Kidney epithelial cell (primary cell): ENCODE measurements at regions not wholly inside any gene's neighbourhood (a gene's known extent, or its start where the extent isn't known, plus 50 kb on each side); places are given as distances from the start of the nearest gene placed in this dataset.
"Not testable (repeated sequence)": the region's sequence is repeated elsewhere in the genome, so short reads cannot be mapped to it uniquely, and the experiment has no call there.

Experiments used
- DNase-seq: peaks from one replicate; pipeline ENCODE4 v3.0.0-alpha.2; 2010; ENCODE audit warnings: low read depth
- H3K27me3 ChIP-seq: 2 replicates; pipeline ENCODE4 v1.6.0; 2011; ENCODE audit warnings: low read length; ENCODE audit not compliant: control insufficient read depth, insufficient read depth
- H3K36me3 ChIP-seq: 2 replicates; pipeline ENCODE4 v1.5.1; 2011; ENCODE audit warnings: low read length; ENCODE audit not compliant: control insufficient read depth, insufficient read depth
- H3K4me3 ChIP-seq: 2 replicates; pipeline ENCODE4 v1.5.1; 2011; ENCODE audit warnings: low read depth, mild to moderate bottlenecking, control low read depth, low read length
- TF ChIP-seq, protein P1 (sequence below): IDR thresholded peaks from 2 replicates; pipeline ENCODE4 v1.5.1; 2011; ENCODE audit warnings: mild to moderate bottlenecking, moderate library complexity, low read length, control low read depth, inconsistent platforms; ENCODE audit not compliant: insufficient read depth, poor library complexity, severe bottlenecking

DNA sequence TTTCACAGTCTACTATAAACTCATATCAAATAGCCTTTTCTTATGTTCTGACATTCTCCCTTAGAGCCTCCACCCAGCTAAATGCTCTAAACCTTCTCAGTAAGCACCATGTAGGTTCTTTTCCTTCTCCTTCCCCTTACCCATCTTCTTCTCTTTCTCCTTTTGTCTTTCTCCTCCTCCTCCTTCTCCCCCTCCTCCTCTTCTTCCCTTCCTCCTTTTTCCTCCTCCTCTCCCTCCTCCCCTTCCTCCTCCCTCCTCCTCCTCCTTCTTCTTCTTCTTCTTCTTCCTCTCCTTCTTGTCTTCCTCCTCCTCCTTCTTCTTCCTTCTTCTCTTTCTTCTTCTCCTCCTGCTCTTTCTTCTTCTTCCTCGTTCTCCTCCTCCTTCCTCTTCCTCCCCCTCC is 85.2 kb upstream of the KCNAB1 start:
- TF ChIP-seq, protein P1, sequence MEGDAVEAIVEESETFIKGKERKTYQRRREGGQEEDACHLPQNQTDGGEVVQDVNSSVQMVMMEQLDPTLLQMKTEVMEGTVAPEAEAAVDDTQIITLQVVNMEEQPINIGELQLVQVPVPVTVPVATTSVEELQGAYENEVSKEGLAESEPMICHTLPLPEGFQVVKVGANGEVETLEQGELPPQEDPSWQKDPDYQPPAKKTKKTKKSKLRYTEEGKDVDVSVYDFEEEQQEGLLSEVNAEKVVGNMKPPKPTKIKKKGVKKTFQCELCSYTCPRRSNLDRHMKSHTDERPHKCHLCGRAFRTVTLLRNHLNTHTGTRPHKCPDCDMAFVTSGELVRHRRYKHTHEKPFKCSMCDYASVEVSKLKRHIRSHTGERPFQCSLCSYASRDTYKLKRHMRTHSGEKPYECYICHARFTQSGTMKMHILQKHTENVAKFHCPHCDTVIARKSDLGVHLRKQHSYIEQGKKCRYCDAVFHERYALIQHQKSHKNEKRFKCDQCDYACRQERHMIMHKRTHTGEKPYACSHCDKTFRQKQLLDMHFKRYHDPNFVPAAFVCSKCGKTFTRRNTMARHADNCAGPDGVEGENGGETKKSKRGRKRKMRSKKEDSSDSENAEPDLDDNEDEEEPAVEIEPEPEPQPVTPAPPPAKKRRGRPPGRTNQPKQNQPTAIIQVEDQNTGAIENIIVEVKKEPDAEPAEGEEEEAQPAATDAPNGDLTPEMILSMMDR: no peak
- no peaks in the 10 kb centered on the region for H3K27me3 ChIP-seq
- H3K4me3 ChIP-seq: no peak overlapping the region
- no peaks in the 10 kb centered on the region for H3K36me3 ChIP-seq
- DNase-seq: no peak

DNA sequence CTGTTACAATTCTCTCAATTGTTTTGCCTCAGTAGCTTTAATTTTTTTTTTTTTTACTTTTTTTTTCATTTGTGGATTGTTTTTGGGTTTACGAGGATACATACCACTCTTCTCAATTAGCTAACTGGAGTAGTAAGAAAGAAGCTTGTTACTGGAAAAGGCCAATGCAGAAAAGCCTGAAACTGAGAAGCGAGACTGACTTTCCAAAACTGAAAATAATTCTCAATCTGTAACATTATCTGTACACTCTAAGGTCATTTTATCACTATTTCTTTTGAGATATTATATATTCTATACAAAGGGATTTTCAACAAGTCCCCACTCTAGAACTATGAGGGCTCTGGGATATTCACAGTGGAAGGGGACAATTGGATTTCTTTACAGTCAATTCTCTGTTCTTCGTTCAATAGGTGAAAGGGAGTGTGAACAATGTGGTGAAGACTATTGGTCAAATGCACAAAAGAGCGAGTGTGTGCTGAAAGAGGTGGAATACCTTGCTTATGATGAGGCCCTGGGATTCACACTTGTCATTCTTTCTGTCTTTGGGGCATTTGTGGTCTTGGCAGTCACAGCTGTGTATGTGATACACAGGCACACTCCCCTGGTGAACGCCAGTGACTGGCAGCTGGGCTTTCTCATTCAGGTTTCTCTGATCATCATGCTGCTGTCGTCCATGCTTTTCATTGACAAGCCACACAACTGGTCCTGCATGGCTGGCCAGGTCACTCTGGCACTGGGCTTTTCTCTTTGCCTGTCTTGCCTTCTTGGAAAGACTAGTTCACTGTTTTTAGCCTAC is 83.9 kb upstream of the KCNAB1 start:
- Histone ChIP-seq H3K4me3 (no peak overlapping the region), H3K36me3 (no peaks in the 10 kb centered on the region), H3K27me3 (no peaks in the 10 kb centered on the region)
- no peak for DNase-seq
- TF ChIP-seq, protein P1: no peak

DNA sequence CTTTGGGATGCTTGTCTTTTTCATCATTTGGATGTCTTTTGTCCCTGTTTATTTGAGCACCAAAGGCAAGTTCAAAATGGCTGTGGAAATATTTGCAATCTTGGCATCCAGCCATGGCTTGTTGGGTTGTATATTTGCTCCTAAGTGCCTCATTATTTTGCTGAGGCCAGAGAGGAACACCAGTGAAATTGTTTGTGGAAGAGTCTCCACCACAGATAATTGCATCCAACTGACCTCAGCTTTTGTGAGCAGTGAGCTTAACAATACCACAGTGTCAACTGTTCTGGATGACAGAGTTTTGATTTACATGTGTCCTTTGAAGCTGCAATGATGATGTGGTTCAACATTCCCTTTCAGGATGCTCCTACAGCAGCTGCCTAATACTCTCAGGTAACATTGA is 83.0 kb upstream of the KCNAB1 start:
- DNase-seq: no peak

DNA sequence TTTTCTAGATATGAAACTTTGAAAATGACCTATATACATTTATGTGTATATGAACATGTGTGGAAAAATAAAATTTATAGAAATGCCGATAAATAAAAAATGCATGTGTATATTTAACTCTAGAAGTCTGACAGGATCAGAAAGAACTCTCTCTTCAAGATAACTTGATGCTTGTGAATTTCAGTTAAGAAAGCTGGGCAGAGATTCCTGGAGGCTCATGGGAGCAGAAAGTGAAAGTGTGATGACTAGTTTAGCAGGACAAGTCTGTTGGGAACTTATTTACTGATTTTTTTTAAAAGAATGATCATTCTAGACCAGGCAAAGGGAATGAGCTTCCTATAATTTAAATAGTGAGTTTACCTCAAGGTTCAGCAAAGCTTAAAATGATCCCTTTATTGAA is 81.5 kb upstream of the KCNAB1 start:
- no peak for DNase-seq
- TF ChIP-seq, protein P1: no peak
- no peaks in the 10 kb centered on the region for H3K36me3 ChIP-seq
- H3K4me3 ChIP-seq: no peak overlapping the region
- H3K27me3 ChIP-seq: no peaks in the 10 kb centered on the region

More for the DNA sequence above, 83.0 kb upstream of the KCNAB1 start:
- Histone ChIP-seq H3K36me3 (no peaks in the 10 kb centered on the region), H3K27me3 (no peaks in the 10 kb centered on the region), H3K4me3 (no peak overlapping the region)
- TF ChIP-seq, protein P1: no peak

DNA sequence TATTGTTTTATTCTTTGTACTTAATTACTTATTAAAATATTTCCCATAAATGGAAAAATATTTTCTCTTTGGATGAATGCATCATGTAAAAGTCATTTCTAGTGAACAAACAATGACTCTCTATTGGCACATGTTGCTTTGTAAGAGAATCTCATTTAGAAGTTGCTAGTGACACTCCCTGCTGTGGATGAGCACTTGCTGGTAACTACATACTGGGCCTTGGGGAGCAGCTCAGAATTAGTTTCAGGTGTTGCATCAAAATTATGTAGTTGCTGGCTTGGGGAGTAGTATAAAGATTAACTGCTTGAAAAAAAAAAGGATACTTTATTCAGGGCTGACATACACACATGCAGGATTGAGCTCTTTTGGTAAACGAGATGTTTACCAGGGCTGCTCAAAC is 80.3 kb upstream of the KCNAB1 start:
- H3K36me3 ChIP-seq: no peaks in the 10 kb centered on the region
- no peak for DNase-seq
- TF ChIP-seq, protein P1: no peak
- H3K4me3 ChIP-seq: no peak overlapping the region
- no peaks in the 10 kb centered on the region for H3K27me3 ChIP-seq

DNA sequence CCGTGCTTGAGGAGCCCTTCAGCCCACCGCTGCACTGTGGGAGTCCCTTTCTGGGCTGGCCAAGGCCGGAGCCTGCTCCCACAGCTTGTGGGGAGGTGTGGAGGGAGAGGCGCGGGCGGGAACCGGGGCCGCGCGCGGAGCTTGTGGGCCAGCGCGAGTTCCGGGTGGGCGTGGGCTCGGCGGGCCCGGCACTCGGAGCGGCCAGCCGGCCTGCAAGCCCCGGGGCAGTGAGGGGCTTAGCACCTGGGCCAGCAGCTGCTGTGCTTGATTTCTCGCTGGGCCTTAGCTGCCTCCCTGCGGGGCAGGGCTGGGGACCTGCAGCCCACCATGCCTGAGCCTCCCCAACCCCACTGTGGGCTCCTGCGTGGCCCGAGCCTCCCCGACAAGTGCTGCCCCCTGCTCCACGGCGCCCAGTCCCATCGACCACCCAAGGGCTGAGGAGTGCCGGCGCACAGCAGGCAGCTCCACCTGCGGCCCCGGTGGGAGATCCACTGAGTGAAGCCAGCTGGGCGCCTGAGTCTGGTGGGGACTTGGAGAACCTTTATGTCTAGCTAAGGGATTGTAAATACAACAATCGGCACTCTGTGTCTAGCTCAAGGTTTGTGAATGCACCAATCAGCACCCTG is 79.0 kb upstream of the KCNAB1 start:
- DNase-seq, H3K36me3 ChIP-seq, H3K4me3 ChIP-seq, H3K27me3 ChIP-seq: not testable (repeated sequence)

DNA sequence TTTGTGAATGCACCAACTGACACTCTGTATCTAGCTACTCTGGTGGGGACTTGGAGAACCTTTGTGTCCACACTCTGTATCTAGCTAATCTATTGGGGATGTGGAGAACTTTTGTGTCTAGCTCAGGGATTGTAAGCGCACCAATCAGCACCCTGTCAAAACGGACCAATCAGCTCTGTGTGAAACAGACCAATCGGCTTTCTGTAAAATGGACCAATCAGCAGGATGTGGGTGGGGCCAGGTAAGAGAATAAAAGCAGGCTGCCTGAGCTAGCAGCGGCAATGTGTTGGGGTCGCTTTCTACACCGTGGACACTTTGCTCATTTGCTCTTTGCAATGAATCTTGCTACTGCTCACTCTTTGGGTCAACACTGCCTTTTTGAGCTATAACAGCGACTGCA is 78.5 kb upstream of the KCNAB1 start:
- H3K4me3 ChIP-seq, H3K36me3 ChIP-seq, H3K27me3 ChIP-seq, DNase-seq: not testable (repeated sequence)
